NCI-H82 (cell line): ENCODE measurements at regions not wholly inside any gene's neighbourhood (a gene's known extent, or its start where the extent isn't known, plus 50 kb on each side); places are given as distances from the start of the nearest gene placed in this dataset.
"Not testable (repeated sequence)": the region's sequence is repeated elsewhere in the genome, so short reads cannot be mapped to it uniquely, and the experiment has no call there.

Source experiments
- DNase-seq: peaks from one replicate; lab custom pipeline; 2025; lab: John Stamatoyannopoulos, UW

DNA sequence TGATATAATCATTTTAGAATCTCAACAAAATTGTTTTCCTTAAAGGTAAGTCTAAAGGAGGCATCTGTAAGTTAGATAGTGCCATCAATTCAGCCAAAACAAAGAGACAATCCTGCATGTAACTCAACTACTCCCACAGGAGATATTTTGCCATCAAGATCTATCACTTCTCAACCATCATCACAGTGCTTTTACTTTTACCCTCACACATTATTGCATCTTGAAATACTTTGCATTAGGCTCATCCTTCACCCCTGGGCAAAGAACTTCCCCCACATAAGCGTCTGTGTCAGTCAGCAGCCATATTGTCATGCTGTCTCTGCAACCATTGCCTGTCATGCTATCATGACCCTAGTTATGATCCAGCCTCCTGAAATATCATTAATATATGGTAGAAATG, 54.9 kb upstream of the NLGN1 start:
- DNase-seq = no peak

DNA sequence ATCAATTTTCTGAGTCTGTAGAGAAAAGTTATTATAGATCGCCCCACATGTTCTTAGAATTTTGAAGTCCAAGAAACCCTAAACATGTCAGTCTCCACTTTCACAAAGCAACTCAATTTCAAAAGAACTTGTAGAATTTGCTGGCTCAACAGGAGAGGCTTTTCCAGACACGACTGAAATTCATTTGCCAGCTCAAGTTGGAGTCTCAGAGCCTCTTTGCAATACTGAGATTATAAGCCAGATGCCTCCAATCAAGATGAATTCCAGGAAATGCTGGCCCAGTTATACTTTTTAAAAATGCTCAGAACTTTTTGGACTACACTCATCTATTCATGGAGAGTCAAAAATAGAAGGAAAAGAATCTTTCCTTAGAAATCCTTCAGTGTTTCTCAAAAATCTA, 56.9 kb upstream of the NLGN1 start:
- DNase-seq = no peak

DNA sequence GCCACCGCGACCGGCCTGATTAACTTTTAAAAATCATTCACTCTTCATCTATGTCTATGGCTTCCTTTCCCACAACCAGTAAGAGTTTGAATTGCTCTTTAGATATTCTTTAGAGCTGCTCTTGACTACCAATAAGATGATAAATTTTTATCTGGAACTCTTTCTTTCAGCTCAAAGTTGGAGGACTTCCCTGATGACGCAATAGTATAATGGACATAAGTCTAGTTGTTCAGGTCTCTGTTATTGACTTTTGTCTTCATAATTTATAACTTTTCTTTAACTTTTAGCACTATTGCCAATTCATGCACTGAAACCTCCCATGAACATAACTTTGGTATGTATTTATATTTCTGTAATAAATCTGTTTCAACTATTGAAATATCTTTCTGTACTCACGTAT, 61.3 kb upstream of the NLGN1 start:
- DNase-seq = no peak

DNA sequence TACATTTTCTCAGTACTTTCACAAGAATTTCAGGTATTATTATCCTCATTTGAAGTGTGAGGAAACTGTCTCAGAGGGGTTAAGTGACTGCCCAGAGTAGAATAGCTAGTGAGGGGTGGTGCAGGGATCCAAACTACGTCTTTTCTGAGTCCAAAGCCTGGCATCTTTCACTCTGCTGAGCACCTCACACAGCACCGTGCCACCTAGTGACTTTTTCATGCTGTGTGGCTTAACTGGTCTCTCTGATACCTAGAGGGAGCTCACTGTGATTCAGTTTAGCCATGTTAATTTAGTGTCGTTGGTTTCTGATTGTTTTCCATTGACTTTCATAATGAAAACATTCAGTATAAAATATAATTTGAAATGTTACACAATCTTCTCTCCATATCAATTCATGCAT, 91.4 kb upstream of the NLGN1 start:
- DNase-seq = no peak

DNA sequence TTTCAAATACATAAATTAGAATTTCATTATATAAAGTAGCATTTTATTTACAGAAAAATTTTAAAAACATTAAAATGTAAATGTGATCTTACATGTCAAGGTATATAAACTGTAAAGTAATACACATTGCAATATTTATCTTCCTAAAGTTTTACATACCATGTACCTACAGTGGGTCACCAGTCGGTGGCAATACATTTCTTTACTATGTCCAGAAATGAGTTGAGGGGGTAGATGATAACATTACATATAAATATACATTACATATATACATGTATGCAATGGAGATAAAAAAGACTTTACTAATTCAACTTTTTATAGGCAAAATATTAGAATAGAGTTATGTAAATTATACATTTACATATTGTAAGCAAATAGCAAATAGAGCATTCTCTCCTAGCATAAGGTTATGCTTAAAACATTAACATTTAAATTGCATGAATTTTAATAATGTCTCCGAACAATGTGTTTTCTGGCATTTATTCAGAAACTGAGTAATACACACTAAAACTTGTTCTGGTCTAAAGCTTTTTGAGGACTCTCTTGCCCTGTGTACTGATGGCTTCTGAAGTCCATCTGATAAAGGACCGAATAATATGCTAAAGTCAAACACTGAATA, 93.3 kb upstream of the NLGN1 start:
- no peak for DNase-seq

DNA sequence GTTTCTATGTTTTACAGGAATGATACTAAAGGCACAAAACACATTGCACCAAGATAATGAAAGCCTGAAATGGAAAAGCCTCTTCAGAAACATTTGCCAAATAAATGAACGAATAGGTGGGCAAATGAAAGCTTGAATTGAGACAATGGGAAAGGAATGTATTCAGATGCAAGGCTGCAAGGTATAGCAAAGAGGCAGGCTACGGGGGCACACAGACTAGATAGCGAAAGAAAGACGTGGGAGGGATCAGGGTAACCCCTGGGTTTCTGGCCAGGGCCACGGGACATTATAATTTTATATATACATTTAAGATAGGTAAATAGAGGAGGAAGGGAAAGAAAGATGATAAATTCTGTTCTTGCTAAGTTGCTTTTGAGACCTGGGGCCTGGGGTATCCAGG, 95.9 kb upstream of the NLGN1 start:
- no peak for DNase-seq

DNA sequence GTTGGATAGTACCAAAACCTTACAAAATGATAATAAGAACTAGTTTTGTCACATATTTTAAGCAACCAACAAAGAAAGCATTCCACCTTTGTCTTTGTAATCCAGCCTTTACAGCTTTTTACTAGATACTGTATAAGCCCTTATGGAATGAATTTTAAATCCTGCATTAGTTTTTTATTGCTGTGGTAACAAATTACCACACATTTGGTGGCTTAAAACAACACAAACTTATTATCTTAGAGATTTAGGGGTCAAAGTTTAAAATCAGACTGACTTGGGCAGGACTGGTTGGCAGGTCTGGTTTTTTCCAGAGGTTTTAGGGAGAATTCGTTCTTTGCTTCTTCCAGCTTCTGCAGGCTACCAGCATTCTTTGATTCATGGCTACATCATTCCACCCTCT, 108.5 kb upstream of the NLGN1 start:
- no peak for DNase-seq

DNA sequence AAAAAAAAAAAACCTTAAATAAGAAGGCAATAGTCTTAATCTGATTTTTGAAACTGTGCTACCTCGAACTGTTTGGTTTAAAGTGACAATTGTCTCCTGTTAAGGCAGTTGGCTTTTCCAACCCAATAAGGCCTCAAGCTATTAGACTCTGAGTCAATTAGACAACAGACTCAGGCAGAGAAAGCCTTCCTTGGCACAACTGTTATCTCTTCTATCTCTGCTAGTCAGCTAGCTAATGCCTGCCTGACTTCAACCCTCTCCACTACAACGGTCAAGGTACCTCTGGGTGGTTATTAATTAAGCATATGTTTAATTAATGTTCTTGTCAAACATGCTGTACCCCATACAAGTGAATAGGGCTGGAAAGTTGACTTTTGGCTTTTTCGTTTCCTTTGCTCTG, 110.2 kb upstream of the NLGN1 start:
- peak; percentile 67 for DNase-seq

DNA sequence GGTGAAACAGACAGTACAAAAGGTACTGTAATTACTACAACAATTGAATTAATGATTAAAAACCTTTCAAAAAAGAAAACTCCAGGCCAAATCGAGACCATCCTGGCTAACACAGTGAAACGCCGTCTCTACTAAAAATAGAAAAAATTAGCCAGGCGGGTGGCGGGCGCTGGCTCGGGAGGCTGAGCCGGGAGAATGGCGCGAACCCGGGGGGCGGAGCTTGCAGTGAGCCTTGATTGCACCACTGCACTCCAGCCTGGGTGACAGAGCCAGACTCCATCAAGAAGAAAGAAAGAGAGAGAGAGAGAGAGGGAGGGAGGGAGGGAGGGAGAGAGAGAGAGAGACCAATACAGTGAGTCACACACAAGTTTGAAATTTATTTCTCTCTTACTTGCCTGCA, 111.0 kb upstream of the NLGN1 start:
- not testable (repeated sequence) for DNase-seq

DNA sequence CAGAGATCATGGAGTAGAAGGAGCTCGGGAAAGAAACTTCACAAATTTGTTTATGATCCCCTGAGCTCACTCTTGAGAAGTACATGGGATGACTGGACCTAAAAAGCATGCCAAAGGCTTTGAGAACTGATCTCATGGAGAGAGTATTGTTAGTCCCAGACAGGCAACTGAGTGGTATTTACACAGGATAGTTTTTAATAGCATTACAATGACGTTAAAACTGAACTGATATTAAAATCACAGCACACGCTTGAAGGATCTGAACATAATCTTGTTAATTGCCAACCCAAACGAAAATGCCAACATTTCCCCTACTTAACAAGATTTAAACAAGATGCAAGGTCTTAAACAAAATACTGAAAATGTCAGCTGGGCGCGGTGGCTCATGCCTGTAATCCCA, 113.2 kb upstream of the NLGN1 start:
- peak; percentile 86 for DNase-seq

DNA sequence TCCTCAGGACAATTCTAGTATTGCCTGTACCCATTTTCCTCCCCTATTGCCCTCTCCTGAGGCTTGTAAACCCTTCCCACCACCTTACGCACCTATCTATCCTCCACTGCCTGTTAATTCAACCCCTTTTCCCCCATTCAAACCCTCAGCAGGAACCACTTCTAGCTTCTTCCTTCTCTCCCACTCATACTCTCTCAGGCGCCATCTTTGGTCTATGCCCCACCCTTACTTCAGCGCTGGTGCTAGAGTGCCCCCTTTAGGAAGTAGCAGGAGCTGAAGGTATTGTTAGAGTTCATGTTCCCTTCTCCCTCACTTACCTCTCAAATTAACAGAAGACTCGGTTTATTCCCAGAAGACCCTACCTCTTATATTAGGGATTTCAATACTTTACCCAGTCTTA, 121.8 kb upstream of the NLGN1 start:
- peak; percentile 48 for DNase-seq

DNA sequence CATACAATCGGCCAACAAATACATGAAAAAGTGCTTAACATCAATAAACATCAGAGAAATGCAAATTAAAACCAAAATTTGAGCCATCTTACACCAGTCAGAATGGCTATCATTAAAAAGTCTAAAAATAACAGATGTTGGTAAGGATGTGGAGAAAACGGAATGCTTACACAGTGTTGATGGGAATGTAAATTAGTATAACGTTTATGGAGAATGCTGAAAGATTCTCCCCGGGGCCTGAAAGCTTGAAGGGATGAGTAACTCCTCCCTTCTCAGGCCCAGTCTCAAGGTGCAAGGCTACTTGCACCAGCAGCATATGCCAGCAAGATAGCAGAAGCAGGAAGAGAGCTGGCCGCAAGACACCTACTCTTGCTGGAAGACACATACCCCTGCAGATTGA, 123.7 kb upstream of the NLGN1 start:
- DNase-seq = no peak

DNA sequence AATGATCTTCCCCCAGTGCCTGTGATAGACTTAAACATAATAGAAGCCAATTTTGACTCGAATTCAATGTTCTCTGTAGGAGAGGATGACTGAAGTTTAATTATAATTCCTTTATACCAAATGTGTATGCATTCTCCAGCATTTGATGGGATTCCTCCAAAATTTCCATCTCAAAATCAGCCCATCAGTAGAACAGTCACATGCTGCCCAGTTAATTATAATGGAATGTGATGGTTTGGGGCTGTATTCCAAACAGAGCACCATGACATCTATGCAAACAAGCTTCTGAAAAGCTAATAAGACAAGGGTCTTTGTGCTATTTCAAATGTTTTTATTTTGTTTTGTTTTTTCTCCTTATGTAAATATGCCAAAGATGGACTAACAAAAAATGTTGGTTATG, 127.7 kb upstream of the SPATA16 start:
- DNase-seq = no peak

DNA sequence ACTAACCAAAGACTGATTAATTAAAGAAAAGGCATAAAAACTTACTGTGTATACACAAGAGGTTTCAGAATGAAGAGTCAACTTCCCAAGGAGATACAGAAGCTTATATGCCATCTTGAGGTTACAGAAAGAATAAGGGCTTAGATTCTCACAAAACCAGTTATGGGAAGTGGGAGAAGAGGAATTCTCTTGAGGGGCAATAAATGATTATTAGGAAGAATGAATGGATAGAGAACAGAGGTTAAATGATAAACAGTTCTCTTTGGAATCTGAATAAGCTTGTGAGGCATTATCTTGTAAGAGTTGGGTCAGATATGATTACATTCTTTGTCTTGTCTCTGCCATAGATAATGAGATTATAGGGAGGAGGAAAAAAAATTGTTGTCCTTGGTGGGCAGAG, 126.7 kb upstream of the SPATA16 start:
- no peak for DNase-seq

DNA sequence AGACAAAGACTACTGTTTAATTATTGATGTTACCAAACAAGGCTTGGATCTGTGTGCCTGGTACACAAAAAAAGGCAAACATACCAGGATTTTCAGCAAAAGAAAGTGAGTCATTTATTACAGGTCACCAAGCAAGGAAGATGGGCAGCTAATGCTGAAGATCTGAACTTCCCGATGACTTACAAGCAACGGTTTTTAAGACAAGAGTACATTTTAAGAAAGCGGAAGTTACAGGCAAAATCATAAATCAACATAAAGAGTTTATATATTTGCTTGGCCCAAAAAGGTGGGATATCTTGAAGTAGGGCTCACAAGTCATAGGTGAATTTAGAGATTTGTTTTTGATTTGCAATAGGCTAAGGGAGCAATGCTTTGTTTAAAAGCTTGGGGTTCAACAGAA, 125.4 kb upstream of the SPATA16 start:
- no peak for DNase-seq

DNA sequence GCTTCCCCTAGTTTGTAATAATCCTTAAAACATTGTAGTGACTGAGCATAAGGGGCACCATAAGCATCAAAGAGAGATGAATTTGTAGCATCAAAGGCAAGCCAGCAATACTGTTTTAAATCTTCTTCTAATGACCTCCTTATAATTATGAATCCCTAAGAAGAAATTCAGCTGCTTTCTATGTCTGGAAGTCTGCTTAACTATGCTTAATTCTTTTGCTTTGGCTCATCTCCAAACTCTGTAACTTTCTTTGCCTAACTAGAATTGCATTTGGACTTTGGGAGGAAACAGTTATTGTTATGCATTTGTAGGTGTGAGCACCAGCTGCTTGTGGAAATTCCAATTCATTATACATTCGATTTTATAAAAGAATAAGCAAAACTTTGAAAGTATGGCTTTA, 117.7 kb upstream of the SPATA16 start:
- no peak for DNase-seq

DNA sequence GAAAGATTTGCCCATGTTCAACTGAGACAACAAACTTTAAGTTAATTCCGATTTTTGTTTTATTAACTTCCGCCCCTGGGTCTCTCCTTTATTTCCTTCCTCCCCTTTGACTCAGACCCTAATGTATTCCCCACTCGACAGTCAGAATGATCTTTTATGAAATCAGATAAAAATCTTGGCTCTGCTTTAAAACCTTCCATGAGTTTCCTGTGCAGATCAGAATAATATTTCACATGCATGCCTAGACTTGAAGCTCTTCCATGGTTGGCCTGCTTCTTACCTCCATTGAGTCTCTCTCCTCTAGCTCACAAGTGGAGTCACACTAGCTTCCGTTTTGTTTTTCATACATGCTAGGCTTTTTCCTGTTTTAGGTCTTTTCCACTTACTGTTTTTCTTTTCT, 116.8 kb upstream of the SPATA16 start:
- DNase-seq = no peak

DNA sequence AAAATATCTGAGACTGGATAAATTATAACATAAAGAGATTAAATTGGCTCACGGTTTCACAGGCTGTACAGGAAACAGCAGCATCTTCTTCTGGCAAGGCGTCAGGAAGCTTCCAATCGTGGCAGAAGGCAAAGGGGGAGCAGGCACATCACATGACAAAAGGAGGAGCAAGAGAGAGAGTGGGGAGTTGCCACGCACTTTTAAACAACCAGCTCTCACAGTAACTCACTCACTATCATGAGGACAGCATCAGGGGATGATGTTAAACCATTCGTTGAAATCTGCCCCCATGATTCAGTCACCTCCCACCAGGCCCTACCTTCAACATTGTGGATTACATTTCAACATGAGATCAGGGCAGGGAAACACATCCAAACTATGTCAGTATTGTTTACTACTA, 114.5 kb upstream of the SPATA16 start:
- DNase-seq = no peak

DNA sequence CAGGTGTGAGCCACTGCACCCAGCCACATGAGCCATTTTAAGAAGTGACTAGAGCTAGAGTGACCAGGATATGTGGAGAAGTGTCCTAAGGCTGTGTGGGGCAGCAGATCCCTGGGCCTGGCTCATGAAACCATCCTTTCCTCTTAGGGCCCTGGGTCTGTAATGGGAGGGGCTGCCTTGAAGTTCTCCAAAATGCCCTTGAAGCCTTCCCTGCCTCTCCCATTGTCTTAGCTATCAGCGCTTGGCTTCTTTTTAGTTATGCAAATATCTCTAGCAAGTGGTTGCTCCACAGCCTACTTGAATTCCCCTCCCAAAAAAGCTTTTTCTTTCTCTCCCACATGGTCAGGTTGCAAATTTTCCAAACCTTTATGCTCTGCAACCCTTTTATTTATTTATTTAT, 112.4 kb upstream of the SPATA16 start:
- no peak for DNase-seq

DNA sequence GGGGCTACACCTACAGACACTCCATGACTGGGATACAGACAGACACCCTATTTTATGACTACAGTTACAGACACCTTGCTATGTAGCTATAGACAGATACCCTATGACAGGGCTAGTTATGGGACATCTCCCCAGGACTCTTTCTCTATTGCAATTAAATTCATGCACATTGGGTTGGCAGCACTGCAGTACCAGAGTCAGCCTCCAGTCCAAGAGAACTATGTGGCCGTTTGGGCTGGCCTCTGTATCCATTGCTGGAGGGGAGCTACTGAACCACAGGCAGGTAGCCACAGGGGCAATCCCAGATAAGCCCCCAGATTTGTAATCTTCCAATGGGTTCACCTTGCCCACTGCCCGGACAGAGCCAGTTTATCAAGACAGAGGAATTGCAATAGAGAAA, 108.4 kb upstream of the SPATA16 start:
- DNase-seq = peak; percentile 7

DNA sequence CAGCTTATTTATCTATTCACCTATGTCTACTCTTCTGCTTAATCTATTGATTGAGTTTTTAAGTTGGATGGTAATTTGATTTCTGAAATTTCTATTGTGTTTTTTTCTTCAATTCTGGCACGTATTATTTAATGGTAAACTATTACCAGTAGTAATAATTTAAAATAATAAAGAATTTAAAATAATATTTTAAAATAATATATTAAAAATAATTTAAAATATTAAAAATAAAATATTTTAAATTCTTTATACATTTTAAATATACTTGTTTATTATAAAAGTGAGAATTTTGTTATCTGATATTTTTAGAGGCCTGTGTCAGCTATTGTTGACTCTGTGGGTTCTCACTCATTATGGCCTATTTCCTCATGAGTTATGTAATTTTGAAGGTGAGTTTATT, 100.7 kb upstream of the SPATA16 start:
- no peak for DNase-seq

DNA sequence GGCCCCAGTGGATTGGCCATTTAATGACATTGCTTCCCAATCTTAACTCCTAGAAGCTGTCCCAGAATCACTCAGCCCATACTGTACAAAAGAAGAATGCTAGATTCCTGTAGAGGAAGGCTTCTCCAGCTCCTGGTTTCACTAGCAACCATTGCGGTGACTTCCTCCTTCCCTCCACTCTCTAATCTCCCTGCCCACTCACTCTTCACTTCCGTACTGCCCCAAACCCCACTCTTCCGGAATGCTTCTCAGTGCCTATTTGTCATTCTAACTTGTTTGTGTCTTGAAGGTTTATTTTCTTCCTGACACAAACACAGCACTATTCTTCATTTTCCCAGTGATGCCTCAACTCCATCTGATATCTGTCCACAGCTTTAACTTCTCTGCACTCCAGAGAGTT, 97.1 kb upstream of the SPATA16 start:
- DNase-seq = no peak

DNA sequence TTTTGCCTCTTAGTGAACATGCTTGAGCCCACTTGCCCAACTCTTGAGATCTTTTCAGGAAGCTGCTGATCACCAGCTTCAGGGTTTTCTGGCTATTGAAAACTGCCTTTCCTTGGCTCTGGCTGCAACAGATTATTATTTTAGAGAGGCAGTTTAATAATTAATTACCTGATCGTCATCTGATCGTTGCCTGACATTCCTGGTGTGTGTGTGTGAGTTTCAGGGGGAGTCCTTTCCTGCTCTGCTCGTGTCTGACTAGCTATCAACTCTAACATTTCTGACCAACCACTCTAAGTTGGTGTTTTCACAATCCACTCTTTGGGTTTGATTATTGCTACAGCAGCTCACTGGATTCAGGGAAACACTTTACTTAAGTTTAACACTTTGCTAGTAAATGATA, 84.3 kb upstream of the SPATA16 start:
- no peak for DNase-seq

DNA sequence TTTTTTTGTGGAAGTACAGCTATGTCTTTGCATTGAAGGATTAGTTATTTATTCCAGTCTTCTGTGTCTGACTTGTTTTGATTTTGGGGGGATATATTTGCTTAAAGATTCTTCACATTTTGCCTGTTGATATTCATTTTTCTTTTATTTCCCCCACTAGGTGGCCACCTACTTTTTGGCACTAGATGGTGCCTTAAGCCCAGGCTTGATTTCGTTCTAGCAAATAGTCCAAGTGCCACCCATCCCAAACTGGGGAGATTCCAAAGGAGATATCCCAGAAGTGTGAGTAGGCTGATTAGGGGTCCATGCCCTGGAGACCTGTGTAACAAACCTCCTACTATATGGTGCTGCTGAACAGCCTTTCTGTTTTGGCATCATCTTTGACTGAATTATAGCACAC, 80.0 kb upstream of the SPATA16 start:
- peak; percentile 11 for DNase-seq

DNA sequence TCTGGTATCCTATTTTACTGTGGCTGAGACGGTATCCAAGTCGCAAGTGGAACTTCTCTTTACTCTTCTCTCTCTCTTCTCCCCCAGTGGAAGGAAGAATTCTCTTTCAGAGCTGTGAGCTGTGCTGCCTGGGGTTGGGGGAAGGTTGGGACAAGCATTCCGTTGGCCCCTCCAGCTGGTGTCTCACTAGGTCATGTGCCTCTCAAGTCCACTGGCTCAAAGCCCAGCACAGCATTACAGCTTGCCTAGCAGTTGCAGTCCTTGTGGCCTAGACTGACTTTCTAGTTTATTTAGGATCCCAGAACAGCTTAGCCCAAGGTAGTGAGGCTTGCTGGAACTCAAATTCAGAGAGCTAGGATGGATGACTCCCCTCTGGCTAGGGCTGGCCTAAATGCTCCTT, 76.1 kb upstream of the SPATA16 start:
- peak; percentile 20 for DNase-seq
